Suprapubic skin (tissue), 4 donors: ENCODE measurements at regions not wholly inside any gene's neighbourhood (a gene's known extent, or its start where the extent isn't known, plus 50 kb on each side); places are given as distances from the start of the nearest gene placed in this dataset.
"Not testable (repeated sequence)": the region's sequence is repeated elsewhere in the genome, so short reads cannot be mapped to it uniquely, and the experiment has no call there.

Experiments used
- DNase-seq, 2 donors: peaks; one replicate each; pipeline ENCODE4 v3.0.0-alpha.2; 2019; ENCODE audit warnings: low spot score in 2 of 2
- H3K27ac ChIP-seq: fragments of 200-600 bp; sonication (generic); one replicate; pipeline ENCODE4 v1.5.1; 2019
- H3K27me3 ChIP-seq: fragments of 200-600 bp; sonication (generic); one replicate; pipeline ENCODE4 v1.5.1; 2019
- H3K36me3 ChIP-seq: fragments of 200-600 bp; sonication (generic); one replicate; pipeline ENCODE4 v1.5.1; 2019
- H3K4me1 ChIP-seq: fragments of 200-600 bp; sonication (generic); one replicate; pipeline ENCODE4 v1.5.1; 2019
- H3K4me3 ChIP-seq: fragments of 200-600 bp; sonication (generic); one replicate; pipeline ENCODE4 v1.5.1; 2019; ENCODE audit warnings: mild to moderate bottlenecking
- H3K9me3 ChIP-seq: fragments of 200-600 bp; sonication (generic); one replicate; pipeline ENCODE4 v1.5.1; 2019
- WGBS: methylation state at CpG from one replicate; pipeline ENCODE4 v1.1.5; 2018; 5-methylcytosine and 5-hydroxymethylcytosine counted together

GRCh38 chr4:4004702-4005101, 222.0 kb downstream of the OTOP1 start:
- DNase-seq, H3K4me3 ChIP-seq, H3K4me1 ChIP-seq, H3K27ac ChIP-seq, H3K27me3 ChIP-seq, H3K36me3 ChIP-seq, H3K9me3 ChIP-seq: not testable (repeated sequence)
- 81% methylated on average over 10 of the region's 10 CpGs for WGBS

- DNase-seq, result not testable (repeated sequence)
These were observed 220.4 kb downstream of the OTOP1 start for GRCh38 chr4:4006356-4006755.

GRCh38 chr4:4019071-4019470, 207.7 kb downstream of the OTOP1 start:
- H3K36me3 ChIP-seq, H3K27me3 ChIP-seq, H3K9me3 ChIP-seq, H3K27ac ChIP-seq, H3K4me1 ChIP-seq, H3K4me3 ChIP-seq, DNase-seq: not testable (repeated sequence)
- WGBS, result 68% methylated on average over 7 of the region's 7 CpGs

More at GRCh38 chr4:4006356-4006755, 220.4 kb downstream of the OTOP1 start:
- H3K4me1 ChIP-seq, H3K36me3 ChIP-seq, H3K9me3 ChIP-seq, H3K4me3 ChIP-seq, H3K27me3 ChIP-seq, H3K27ac ChIP-seq: not testable (repeated sequence)
- 71% methylated on average over 11 of the region's 11 CpGs for WGBS

DNA sequence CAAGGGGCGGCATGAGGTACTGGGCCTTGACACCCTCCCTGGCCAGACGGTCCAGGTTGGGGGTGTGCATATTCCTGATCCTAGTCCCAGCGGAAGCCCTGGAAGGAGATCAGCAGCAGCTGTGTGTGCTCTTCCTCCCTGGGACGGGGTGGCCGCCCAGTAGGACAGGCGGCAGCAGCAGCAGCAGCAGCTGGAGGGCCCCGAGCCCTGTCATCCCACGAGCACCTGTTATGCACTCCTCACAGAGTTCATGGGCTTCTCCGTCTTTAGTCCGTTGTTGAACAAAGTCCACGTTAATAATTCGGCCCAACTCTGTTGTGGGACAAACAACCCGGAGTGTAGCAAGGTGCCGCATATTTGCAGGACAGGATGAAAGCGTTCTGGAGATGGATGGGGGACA, 205.6 kb downstream of the OTOP1 start:
- H3K4me1 ChIP-seq, H3K27me3 ChIP-seq, H3K4me3 ChIP-seq, H3K36me3 ChIP-seq, H3K27ac ChIP-seq, DNase-seq, H3K9me3 ChIP-seq: not testable (repeated sequence)
- whole genome bisulfite sequencing, result no CpG with 5 or more reads among the region's 15 CpGs

GRCh38 chr4:4026708-4027107, 200.0 kb downstream of the OTOP1 start:
- 64% methylated on average over 4 of the region's 4 CpGs for WGBS
- H3K4me3 ChIP-seq, DNase-seq, H3K27ac ChIP-seq, H3K4me1 ChIP-seq, H3K9me3 ChIP-seq, H3K36me3 ChIP-seq, H3K27me3 ChIP-seq: not testable (repeated sequence)

- not testable (repeated sequence) for DNase-seq, H3K36me3 ChIP-seq, H3K9me3 ChIP-seq, H3K4me1 ChIP-seq, H3K27ac ChIP-seq, H3K27me3 ChIP-seq, H3K4me3 ChIP-seq
- 88% methylated on average over 3 of the region's 3 CpGs for WGBS
These were observed 198.0 kb downstream of the OTOP1 start for GRCh38 chr4:4028752-4029151.

DNA sequence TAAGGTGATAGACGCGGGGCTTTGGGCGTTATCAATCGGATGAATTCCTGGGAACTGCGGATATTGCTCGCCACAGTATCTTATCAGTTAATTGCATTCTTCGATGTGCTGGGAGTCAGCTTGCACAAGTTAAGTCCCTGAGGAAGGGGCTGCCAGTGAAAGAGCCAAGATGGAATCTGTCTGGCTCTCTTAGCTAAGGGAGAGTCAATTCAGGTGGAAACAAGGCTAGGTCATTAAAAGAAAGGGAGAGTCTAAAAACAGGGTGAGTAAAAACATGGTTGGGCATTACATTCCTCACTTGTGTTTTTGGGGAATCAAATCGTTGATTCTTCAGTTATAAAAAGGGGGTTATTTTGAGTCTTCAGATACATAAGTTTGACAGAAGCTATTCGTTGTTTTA, 196.2 kb downstream of the OTOP1 start:
- H3K27me3 ChIP-seq, H3K9me3 ChIP-seq, H3K27ac ChIP-seq, DNase-seq, H3K36me3 ChIP-seq, H3K4me1 ChIP-seq, H3K4me3 ChIP-seq: not testable (repeated sequence)
- 62% methylated on average over 9 of the region's 9 CpGs for WGBS

- H3K36me3 ChIP-seq, H3K27ac ChIP-seq, H3K4me3 ChIP-seq, DNase-seq, H3K4me1 ChIP-seq, H3K27me3 ChIP-seq, H3K9me3 ChIP-seq: not testable (repeated sequence)
- WGBS, result 50% methylated on average over 8 of the region's 8 CpGs
These were observed 195.1 kb downstream of the OTOP1 start for GRCh38 chr4:4031446-4032135.

DNA sequence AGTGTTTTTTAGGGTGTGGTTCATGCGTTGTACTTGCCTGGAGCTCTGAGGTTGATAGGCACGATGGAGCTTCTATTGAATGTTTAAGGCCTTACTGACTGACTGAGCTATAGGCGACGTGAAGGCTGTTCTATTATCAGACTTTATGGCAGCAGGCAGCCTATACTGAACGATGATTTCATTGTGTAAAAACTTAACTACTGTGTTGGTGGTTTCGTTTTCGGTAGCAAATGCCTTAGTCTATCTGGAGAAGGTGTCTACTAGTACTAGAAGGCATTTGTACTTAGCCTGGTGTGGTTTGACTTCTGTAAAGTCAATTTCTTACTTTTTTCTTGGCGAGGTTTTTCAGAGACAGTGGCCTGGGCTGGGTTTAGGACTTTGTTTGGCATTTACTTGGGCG, 194.4 kb downstream of the OTOP1 start:
- not testable (repeated sequence) for H3K4me3 ChIP-seq, H3K27ac ChIP-seq, H3K27me3 ChIP-seq, DNase-seq, H3K4me1 ChIP-seq, H3K9me3 ChIP-seq, H3K36me3 ChIP-seq
- 75% methylated on average over 9 of the region's 9 CpGs for WGBS

- not testable (repeated sequence) for H3K27ac ChIP-seq, H3K36me3 ChIP-seq, H3K4me1 ChIP-seq, H3K27me3 ChIP-seq, DNase-seq, H3K9me3 ChIP-seq, H3K4me3 ChIP-seq
- WGBS, result 40% methylated on average over 19 of the region's 19 CpGs
These were observed 193.7 kb downstream of the OTOP1 start for GRCh38 chr4:4032801-4033605.

GRCh38 chr4:4037399-4038138, 189.2 kb downstream of the OTOP1 start:
- not testable (repeated sequence) for H3K4me1 ChIP-seq, H3K9me3 ChIP-seq, H3K36me3 ChIP-seq, DNase-seq, H3K27me3 ChIP-seq, H3K4me3 ChIP-seq, H3K27ac ChIP-seq
- 68% methylated on average over 9 of the region's 9 CpGs for WGBS

DNA sequence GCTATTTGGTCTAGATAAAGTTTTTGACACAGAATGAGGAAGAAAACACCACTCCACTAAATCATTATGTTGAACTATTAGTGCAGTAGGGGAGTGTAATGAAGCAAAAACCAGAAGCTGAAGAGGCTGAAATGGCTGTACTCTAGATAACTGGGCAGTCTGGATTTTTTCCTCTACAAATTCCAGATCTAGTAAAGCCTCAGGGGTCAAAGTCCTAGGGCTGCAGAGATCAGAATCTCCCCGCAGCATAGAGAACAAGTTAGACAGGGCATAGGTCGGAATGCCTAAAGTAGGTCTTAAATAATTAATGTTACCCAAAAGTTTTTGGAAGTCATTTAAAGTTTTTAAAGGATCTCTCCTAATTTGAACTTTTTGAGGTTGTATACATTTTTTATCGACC, 180.9 kb downstream of the OTOP1 start:
- DNase-seq, H3K36me3 ChIP-seq, H3K4me3 ChIP-seq, H3K4me1 ChIP-seq, H3K9me3 ChIP-seq, H3K27ac ChIP-seq: not testable (repeated sequence)
- 72% methylated on average over 3 of the region's 3 CpGs for WGBS
- H3K27me3 ChIP-seq, result peaks cover 21% of the 10 kb centered on the region

DNA sequence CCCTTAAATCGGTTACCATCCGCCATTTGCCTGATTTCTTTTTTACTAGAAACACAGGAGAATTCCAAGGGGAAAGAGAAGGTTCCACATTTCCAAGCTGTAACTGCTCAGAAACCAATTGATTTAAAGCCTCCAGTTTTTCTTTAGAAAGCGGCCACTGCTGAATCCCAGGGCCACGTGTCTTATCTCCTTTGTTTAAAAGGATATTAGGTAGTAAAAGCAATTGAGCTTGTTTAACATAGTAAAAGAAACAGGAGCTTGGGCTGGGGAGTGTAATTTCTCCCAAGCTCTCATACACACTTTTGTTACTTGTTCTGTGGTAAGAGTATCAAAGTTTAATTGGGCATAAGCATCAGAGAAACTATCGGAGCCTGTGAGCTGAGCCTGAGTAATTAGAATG, 180.0 kb downstream of the OTOP1 start:
- H3K4me1 ChIP-seq, H3K9me3 ChIP-seq, H3K4me3 ChIP-seq, H3K36me3 ChIP-seq, H3K27ac ChIP-seq, DNase-seq: not testable (repeated sequence)
- H3K27me3 ChIP-seq, result peaks cover 21% of the 10 kb centered on the region
- 45% methylated on average over 5 of the region's 5 CpGs for WGBS

GRCh38 chr4:4047202-4047601, 179.5 kb downstream of the OTOP1 start:
- H3K27ac ChIP-seq, H3K36me3 ChIP-seq, H3K9me3 ChIP-seq, H3K4me3 ChIP-seq, DNase-seq, H3K4me1 ChIP-seq: not testable (repeated sequence)
- peaks cover 21% of the 10 kb centered on the region for H3K27me3 ChIP-seq
- 21% methylated on average over 11 of the region's 12 CpGs for WGBS
